Choroid plexus epithelial cell (primary cell): ENCODE measurements at regions not wholly inside any gene's neighbourhood (a gene's known extent, or its start where the extent isn't known, plus 50 kb on each side); places are given as distances from the start of the nearest gene placed in this dataset.

Source experiments
- DNase-seq: peaks from one replicate; pipeline ENCODE4 v3.0.0-alpha.2; 2010; ENCODE audit warnings: low read depth
- H3K4me3 ChIP-seq: 2 replicates; pipeline ENCODE4 v1.5.1; 2011; ENCODE audit warnings: low read depth, mild to moderate bottlenecking, control low read depth, low read length, moderate library complexity
- CTCF ChIP-seq: conservative IDR thresholded peaks from 2 replicates; pipeline ENCODE4 v1.5.1; 2011; ENCODE audit warnings: low read depth, mild to moderate bottlenecking, control low read depth, inconsistent platforms, low read length, moderate library complexity

- no peak for TF ChIP-seq CTCF
- no peak overlapping the region for H3K4me3 ChIP-seq
- DNase-seq = no peak
Measured at GRCh38 chr11:116525961-116526495, 246.8 kb downstream of the BUD13 start.

- no peak for TF ChIP-seq CTCF
- no peak overlapping the region for H3K4me3 ChIP-seq
- no peak for DNase-seq
Measured at GRCh38 chr11:116519499-116519898, 253.3 kb downstream of the BUD13 start.

- DNase-seq = no peak
- TF ChIP-seq CTCF = no peak
- H3K4me3 ChIP-seq = no peak overlapping the region
Measured at GRCh38 chr11:116518141-116518540, 254.6 kb downstream of the BUD13 start.

GRCh38 chr11:116517584-116517983 is 255.2 kb downstream of the BUD13 start:
- no peak overlapping the region for H3K4me3 ChIP-seq
- no peak for DNase-seq
- TF ChIP-seq CTCF = no peak

GRCh38 chr11:116517077-116517476 is 255.7 kb downstream of the BUD13 start:
- no peak for DNase-seq
- no peak overlapping the region for H3K4me3 ChIP-seq
- TF ChIP-seq CTCF = no peak

- TF ChIP-seq CTCF = no peak
- DNase-seq = no peak
- no peak overlapping the region for H3K4me3 ChIP-seq
Measured at GRCh38 chr11:116515664-116516184, 257.1 kb downstream of the BUD13 start.

GRCh38 chr11:116513894-116514293 is 258.9 kb downstream of the BUD13 start:
- DNase-seq = peak; percentile 18
- peak; percentile 16 for TF ChIP-seq CTCF
- no peak overlapping the region for H3K4me3 ChIP-seq
